GM12874 (cell line): ENCODE measurements at regions not wholly inside any gene's neighbourhood (a gene's known extent, or its start where the extent isn't known, plus 50 kb on each side); places are given as distances from the start of the nearest gene placed in this dataset.

Experiments used
- CTCF ChIP-seq: IDR thresholded peaks from 2 replicates; pipeline ENCODE4 v1.5.1; 2011; ENCODE audit warnings: low read depth, mild to moderate bottlenecking, control low read depth, low read length, moderate library complexity; ENCODE audit not compliant: insufficient read depth

- no peak for TF ChIP-seq CTCF
Observed at GRCh38 chr15:97078591-97078990, 748.1 kb downstream of the NR2F2 start.

GRCh38 chr15:97081666-97082226 is 751.2 kb downstream of the NR2F2 start:
- TF ChIP-seq CTCF: no peak

- TF ChIP-seq CTCF: no peak
Observed at GRCh38 chr15:97082830-97083229, 752.3 kb downstream of the NR2F2 start.

GRCh38 chr15:97084650-97085049 is 754.1 kb downstream of the NR2F2 start:
- no peak for TF ChIP-seq CTCF

GRCh38 chr15:97085731-97086130 is 755.2 kb downstream of the NR2F2 start:
- TF ChIP-seq CTCF: no peak

GRCh38 chr15:97087006-97087741 is 756.7 kb downstream of the NR2F2 start:
- no peak for TF ChIP-seq CTCF

GRCh38 chr15:97091093-97091492 is 760.6 kb downstream of the NR2F2 start:
- TF ChIP-seq CTCF: no peak
